GDM1 (cell line): ENCODE measurements at regions not wholly inside any gene's neighbourhood (a gene's known extent, or its start where the extent isn't known, plus 50 kb on each side); places are given as distances from the start of the nearest gene placed in this dataset.
"Not testable (repeated sequence)": the region's sequence is repeated elsewhere in the genome, so short reads cannot be mapped to it uniquely, and the experiment has no call there.

Experiments used
- DNase-seq: peaks from one replicate; lab custom pipeline; 2025; lab: John Stamatoyannopoulos, UW

DNA sequence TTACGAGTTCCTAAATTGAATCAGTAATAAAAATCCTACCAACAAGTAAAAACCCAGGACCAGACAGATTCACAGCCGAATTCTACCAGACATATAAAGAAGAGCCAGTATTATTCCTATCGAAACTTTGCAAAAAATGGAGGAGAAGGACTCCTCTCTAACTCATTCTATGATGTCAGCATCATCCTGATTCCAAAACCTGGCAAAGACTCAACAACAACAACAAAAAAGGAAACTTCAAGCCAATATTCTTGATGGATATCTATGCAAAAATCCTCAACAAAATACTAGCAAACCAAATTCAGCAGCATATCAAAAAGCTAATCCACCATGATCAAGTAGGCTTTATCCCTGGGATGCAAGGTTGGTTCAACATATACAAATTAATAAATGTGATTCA lies 84.6 kb upstream of the ADRB2 start:
- not testable (repeated sequence) for DNase-seq

- not testable (repeated sequence) for DNase-seq
Measured at GRCh38 chr5:148744380-148744779, 82.0 kb upstream of the ADRB2 start.

DNA sequence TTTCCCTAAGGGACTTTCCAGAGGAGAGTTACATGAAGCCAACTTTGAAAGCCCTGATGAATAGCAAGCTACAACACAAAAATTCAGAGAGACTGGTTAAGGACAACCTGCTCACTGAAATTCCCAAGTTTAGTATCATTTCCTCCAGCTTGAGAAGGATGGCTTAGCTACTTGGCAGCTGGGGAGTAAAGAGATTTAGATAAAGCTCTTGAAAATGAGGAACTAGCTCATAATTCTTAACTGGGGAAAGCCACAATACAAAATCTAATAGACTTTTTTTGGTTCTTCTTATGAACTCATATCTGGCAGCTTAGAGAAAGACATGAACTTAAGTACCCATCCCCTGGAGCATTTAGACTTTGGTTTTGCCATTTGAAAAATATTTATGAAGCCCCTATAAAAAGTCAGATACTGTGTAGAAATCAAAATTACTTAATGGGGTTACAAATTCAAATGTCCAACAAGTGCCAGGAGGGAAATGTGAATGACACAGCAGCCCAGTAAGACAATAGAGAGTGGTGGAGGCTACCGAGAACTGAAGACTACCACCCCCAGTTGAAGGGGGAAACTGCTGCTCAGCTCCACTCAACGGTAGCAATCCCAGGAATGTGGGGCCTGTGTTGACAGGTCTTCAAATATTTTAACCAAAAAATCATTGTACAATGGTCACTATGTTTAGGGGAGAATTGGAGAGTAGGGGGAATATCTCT lies 79.4 kb upstream of the ADRB2 start:
- peak; percentile 48 for DNase-seq

DNA sequence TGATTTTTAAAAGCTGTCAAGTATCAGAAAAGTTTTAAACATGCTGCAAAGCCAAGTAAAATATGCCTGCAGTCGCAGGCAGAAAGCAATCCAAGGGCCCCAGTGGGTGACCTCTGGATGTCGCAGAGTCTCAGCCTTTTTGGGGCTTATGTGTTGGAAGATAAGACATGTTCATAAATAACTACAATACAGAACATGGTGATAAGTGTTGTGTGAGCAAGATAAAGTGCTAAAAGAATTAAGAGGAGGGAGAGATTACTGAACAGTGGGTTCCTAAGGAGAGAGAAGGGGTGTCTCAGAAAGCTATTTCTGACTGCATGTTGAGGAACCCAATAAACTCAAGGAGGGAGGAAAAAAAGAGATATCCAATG lies 78.9 kb upstream of the ADRB2 start:
- no peak for DNase-seq

DNA sequence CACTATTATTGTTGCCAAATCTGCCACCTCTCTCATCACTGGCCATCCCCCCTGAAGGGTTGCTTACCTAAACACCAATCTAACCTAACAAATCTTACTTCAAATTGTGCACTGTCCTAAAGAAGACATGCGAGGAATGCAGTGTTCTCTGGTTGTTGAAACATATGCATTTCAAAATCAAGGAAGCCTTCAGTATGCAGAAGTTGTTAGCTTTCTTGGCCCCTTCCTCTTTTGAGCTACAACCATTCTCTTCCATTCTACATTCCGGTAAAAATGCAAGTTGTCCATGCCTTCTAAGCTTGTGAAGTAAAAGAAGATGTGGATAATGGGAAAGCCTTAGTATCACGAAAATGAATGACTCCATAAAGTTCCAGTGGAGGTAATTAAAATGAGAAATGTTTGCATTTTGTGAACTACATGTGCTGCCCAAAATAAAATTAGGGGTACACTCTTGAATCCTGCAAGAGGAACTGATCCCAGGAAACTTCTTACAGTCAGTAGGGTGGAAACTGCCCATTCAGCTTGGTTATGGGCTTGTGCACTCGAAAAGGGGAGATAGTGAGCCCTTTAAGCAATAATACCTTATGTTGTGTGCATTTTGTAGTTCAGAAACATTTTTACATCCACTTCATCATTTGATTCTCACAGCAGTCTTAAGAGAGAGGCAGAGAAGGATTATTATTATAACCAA lies 77.6 kb upstream of the ADRB2 start:
- DNase-seq = peak; percentile 23

DNA sequence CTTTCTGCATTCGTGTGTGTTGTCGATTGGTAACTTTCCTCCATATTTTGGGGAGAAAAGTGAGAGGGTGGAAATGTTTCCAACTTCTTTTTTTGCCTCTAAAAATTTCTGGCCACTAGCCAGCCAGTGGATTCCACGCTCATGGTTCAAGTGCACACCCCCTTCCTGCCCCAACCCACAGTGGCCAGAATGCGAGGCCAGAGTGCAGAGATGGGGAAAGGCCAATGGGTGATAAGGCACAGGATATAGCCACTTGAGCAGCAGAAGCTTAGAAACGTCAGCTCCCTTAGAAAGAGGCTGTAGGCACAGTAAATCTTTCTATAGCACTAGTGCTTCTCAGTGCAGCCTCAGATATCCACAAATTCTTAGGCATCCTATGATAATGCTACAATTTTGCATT lies 75.8 kb upstream of the ADRB2 start:
- DNase-seq = peak; percentile 19

DNA sequence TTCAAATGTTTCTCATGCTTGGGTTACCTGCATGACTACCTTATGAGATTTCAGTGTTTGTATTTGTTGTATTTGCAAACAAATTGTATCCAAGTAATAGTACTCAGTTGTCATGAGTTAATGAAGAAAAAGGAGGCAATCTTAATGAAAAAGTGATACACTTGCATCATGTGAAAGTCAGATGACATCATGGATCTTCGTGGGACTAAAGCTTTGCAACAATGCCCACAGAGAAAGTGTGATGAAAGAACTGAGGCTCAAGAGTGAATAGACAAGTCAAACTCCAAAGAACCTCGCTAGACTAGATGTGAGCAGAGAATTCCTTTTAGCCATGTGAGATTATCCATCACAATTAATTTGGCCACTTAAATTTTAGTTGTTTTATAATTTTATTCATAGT lies 75.4 kb upstream of the ADRB2 start:
- DNase-seq = no peak

GRCh38 chr5:148752375-148752774 lies 74.0 kb upstream of the ADRB2 start:
- DNase-seq = not testable (repeated sequence)

- DNase-seq = no peak
Measured at GRCh38 chr5:148759101-148759500, 67.3 kb upstream of the ADRB2 start.

- DNase-seq = no peak
Measured at GRCh38 chr5:148760945-148761638, 65.3 kb upstream of the ADRB2 start.

DNA sequence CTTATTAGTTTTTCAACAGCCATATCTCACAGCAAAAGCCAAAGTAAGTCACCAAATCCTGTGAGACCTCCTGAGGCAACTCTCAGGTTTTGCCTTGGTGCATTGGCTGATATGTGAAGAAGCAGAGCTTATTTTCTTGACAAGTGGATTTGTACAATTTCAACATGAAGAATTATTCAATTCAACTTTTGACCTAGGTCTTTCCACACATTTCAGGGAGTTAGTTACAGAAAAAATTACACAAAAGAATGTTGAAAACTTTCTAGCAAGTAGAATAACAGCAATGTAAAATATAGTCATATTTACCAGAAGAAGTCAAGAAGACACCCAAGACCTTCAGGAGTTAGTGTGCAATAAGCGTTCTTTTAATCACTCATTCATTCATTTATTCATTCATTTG lies 62.4 kb upstream of the ADRB2 start:
- DNase-seq = no peak

- DNase-seq = no peak
Measured at GRCh38 chr5:148765061-148765460, 61.4 kb upstream of the ADRB2 start.

DNA sequence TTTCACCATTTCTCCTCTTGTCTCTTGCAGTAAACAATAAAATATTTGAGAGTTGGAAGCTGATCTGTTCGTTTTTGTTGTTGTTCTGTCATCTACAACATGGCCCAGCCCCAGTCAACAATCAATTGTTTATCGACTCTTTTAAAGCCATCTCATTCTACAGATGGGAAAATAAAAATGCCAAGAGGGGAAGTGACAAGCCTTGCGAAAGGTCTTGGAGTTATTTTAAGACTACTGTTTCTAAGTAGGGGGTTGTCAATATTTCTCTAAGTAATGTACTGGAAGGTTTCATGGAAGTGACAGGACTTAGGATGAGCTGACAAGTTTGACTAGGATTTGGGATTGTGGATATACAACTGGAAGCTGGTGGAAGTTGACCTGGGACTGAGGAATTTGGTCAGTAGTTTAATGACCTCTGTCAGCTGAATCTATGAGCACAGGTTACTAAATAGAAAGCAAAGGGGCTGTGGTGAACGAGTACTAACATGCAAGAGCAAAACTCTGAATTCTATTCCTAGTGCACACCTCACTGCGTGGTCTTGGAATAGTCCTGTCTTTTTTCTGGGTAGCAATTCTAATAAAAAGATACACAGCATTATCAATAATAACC lies 57.5 kb upstream of the ADRB2 start:
- DNase-seq = no peak

DNA sequence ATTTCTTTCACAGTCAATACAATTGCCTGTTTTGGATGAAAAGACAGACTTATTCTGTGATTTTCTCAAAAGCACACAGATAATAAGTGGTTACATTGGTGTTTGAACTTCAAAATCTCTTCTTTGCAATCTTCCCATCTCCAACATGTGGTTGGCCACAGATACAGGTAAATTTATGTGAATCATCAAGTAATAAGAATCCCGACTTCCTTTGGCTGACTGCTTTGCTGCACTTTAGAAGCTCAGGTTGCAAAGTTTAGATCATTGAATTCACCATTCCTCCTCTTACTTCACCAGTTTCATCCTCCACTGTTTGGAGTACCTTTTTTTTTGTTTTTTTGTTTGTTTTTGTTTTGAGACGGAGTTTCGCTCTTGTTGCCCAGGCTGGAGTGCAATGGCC lies 56.5 kb upstream of the ADRB2 start:
- no peak for DNase-seq

- no peak for DNase-seq
Measured at GRCh38 chr5:148774313-148774712, 52.1 kb upstream of the ADRB2 start.

- DNase-seq = no peak
Measured at GRCh38 chr5:148776261-148776660, 50.1 kb upstream of the ADRB2 start.
